Heart right ventricle (tissue), 16 donors: ENCODE measurements at regions not wholly inside any gene's neighbourhood (a gene's known extent, or its start where the extent isn't known, plus 50 kb on each side); places are given as distances from the start of the nearest gene placed in this dataset.

Experiments
- ATAC-seq, 8 donors: fragments of 200-7000 bp; cut with Tn5 transposase; one replicate each; pipeline ENCODE4 v1.9.1; 2020; ENCODE audit warnings: mild to moderate bottlenecking in 8 of 8, moderate library complexity in 8 of 8, moderate number of reproducible peaks in 1 of 8
- DNase-seq, 2 donors: peaks; one replicate each; pipeline ENCODE4 v3.0.0-alpha.2; 2020
- H3K27ac ChIP-seq, 10 donors: fragments of 200-600 bp; sonication (generic) in 2 of 10; one replicate each; pipeline versions ENCODE4 v1.5.0 to v1.8.0; 2020 to 2022; ENCODE audit warnings: mild to moderate bottlenecking in 3 of 10
- H3K27me3 ChIP-seq, 7 donors: fragments of 200-600 bp; one replicate each; pipeline ENCODE4 v1.8.0; 2021 to 2022; ENCODE audit warnings: mild to moderate bottlenecking in 2 of 7
- H3K36me3 ChIP-seq, 9 donors: fragments of 200-600 bp; sonication (generic) in 1 of 9; one replicate each; pipeline versions ENCODE4 v1.5.0 to v1.8.0; 2020 to 2022; ENCODE audit warnings: mild to moderate bottlenecking in 2 of 9
- H3K4me1 ChIP-seq, 9 donors: fragments of 200-600 bp; sonication (generic) in 1 of 9; one replicate each; pipeline versions ENCODE4 v1.5.0 to v1.8.0; 2020 to 2022; ENCODE audit warnings: mild to moderate bottlenecking in 4 of 9
- H3K4me3 ChIP-seq, 10 donors: fragments of 200-600 bp; sonication (generic) in 2 of 10; one replicate each; pipeline versions ENCODE4 v1.5.0 to v1.8.0; 2020 to 2022; ENCODE audit warnings: mild to moderate bottlenecking in 7 of 10, moderate library complexity in 2 of 10
- H3K9me3 ChIP-seq, 11 donors: fragments of 200-600 bp in 10 of 11; sonication (generic) in 2 of 11; one replicate each; pipeline versions ENCODE4 v1.5.0 to v1.8.0; 2013 to 2022; ENCODE audit warnings: mild to moderate bottlenecking in 2 of 11, control low read depth in 1 of 11, moderate library complexity in 1 of 11
- CTCF ChIP-seq, 9 donors: fragments of 200-600 bp; sonication (generic) in 2 of 9; IDR thresholded peaks; one replicate each; pipeline versions ENCODE4 v1.5.0 to v1.8.0; 2021 to 2022; ENCODE audit warnings: antibody characterized with exemption in 9 of 9, mild to moderate bottlenecking in 5 of 9, moderate library complexity in 1 of 9
- WGBS, 2 donors: extraction: QIAGEN DNeasy Blood & Tissue Kit; methylation state at CpG; one replicate each; pipeline ENCODE4 v1.1.7; 2013; ENCODE audit warnings: inconsistent platforms in 1 of 2; 5-methylcytosine and 5-hydroxymethylcytosine counted together
- intact Hi-C, 10 donors: fragments of 100-400 bp; cut with DNase I; formaldehyde crosslinking; loops; one replicate each; pipeline versions ENCODE4 v1.11.1 to v1.14.2; 2022
- donor health status: Arrhythmogenic right ventricular cardiomyopathy.
- donor health status: ischemic (EF 13 %, LVEDD 7.1; RV severe dilation, severe dysfunction).
- donor health status: healthy with polysubstance abuse.
- donor health status: DM: no; HTN: yes; CAD: no.
- donor health status: DM: no; HTN: no; CAD: no.
- donor health status: ischemic (EF 25% LVEDD 6.9; RV normal size, moderate dysfunction).
- donor health status: ischemic (EF 25% LVEDD 5.7; RV mildly dilated, moderate dysfunction).
- donor health status: healthy.
- donor health status: DM: yes; HTN: yes; CAD: no.
- donor health status: Ischemic cardiomyopathy.
- donor health status: ischemic (EF 35%, LVEDD 5.7; RV mildly dilated, moderate dysfunction).
- donor health status: nonischemic (EF 11% LVEDD 7.7; RV severe dilation, severe dysfunction).
- donor health status: DM: yes; HTN: yes; CAD: no.
- donor health status: PGD.
- donor health status: ischemic (EF 29% LVEDD 5.4; RV normal size, mild dysfunction).
- donor health status: nonischemic (EF 23%, LVEDD 6.1; RV moderate dilation, normal function).

- TF ChIP-seq CTCF (IDR thresholded peaks at IDR 0.05) = no peak
- Histone ChIP-seq H3K27ac (no peak overlapping the region), H3K4me1 (no peaks in the 10 kb centered on the region), H3K27me3 (no peaks in the 10 kb centered on the region), H3K4me3 (no peak overlapping the region), H3K36me3 (no peaks in the 10 kb centered on the region), H3K9me3 (no peaks in the 10 kb centered on the region)
- intact Hi-C loops = no loop called here
- no peak for DNase-seq
- WGBS, 2 donors = 95 to 98% methylated on average over 1 of the region's 1 CpG
- no peak for ATAC-seq
Measured at GRCh38 chr4:140213749-140214148, 59.8 kb upstream of the MAML3 start.

- ATAC-seq = no peak
- no peaks in the 10 kb centered on the region for H3K36me3 ChIP-seq
- no peaks in the 10 kb centered on the region for H3K4me1 ChIP-seq
- intact Hi-C loops = no loop called here
- 80 to 82% methylated on average over 3 of the region's 3 CpGs for WGBS, 2 donors
- no peaks in the 10 kb centered on the region for H3K9me3 ChIP-seq
- no peak for TF ChIP-seq CTCF (IDR thresholded peaks at IDR 0.05)
- no peak overlapping the region for H3K27ac ChIP-seq
- no peak overlapping the region for H3K4me3 ChIP-seq
- H3K27me3 ChIP-seq = no peaks in the 10 kb centered on the region
- DNase-seq = no peak
Measured at GRCh38 chr4:140213116-140213515, 59.1 kb upstream of the MAML3 start.

- DNase-seq (no peak), ATAC-seq (no peak)
- intact Hi-C loops = no loop called here
- no peaks in the 10 kb centered on the region for H3K9me3 ChIP-seq
- TF ChIP-seq CTCF (IDR thresholded peaks at IDR 0.05) = no peak
- H3K4me3 ChIP-seq = no peak overlapping the region
- H3K27me3 ChIP-seq = no peaks in the 10 kb centered on the region
- H3K4me1 ChIP-seq = no peaks in the 10 kb centered on the region
- no peak overlapping the region for H3K27ac ChIP-seq
- 75 to 80% methylated on average over 4 of the region's 4 CpGs for WGBS, 2 donors
- no peaks in the 10 kb centered on the region for H3K36me3 ChIP-seq
Measured at GRCh38 chr4:140212646-140213045, 58.7 kb upstream of the MAML3 start.

GRCh38 chr4:140212194-140212593 lies 58.2 kb upstream of the MAML3 start:
- Histone ChIP-seq H3K4me1 (no peaks in the 10 kb centered on the region), H3K9me3 (no peaks in the 10 kb centered on the region), H3K27ac (no peak overlapping the region), H3K4me3 (no peak overlapping the region), H3K27me3 (no peaks in the 10 kb centered on the region), H3K36me3 (no peaks in the 10 kb centered on the region)
- no peak for DNase-seq
- TF ChIP-seq CTCF (IDR thresholded peaks at IDR 0.05) = no peak
- WGBS, 2 donors = 93 to 96% methylated on average over 2 of the region's 2 CpGs
- intact Hi-C loops = no loop called here
- no peak for ATAC-seq

- H3K36me3 ChIP-seq = no peaks in the 10 kb centered on the region
- DNase-seq (no peak), ATAC-seq (no peak)
- H3K27me3 ChIP-seq = no peaks in the 10 kb centered on the region
- no peaks in the 10 kb centered on the region for H3K4me1 ChIP-seq
- H3K4me3 ChIP-seq = no peak overlapping the region
- H3K9me3 ChIP-seq = no peaks in the 10 kb centered on the region
- intact Hi-C loops = no loop called here
- no peak for TF ChIP-seq CTCF (IDR thresholded peaks at IDR 0.05)
- no peak overlapping the region for H3K27ac ChIP-seq
- 70 to 76% methylated on average over 2 of the region's 2 CpGs for WGBS, 2 donors
Measured at GRCh38 chr4:140211693-140212092, 57.7 kb upstream of the MAML3 start.
